NCI-H2107 (cell line): ENCODE measurements at regions not wholly inside any gene's neighbourhood (a gene's known extent, or its start where the extent isn't known, plus 50 kb on each side); places are given as distances from the start of the nearest gene placed in this dataset.

Source experiments
- DNase-seq: peaks from one replicate; lab custom pipeline; 2025; lab: John Stamatoyannopoulos, UW

DNA sequence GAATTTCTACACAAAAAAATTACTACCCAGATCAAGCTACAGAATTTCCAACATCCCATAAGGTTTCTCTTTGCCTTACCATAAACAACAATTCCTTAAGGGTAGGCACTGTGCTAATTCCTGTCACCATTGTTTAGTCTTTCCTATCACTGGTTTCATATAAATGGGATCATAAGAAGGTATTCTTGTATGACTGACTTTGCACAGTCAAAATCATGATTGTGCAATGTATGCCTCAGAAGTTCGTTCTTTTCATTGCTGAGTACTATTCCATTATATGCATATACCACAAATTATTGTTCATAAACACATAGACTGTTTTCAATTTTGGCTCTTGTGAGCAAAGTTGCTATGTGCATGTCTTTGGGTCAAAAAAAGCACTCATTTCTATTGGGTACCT lies 611.6 kb upstream of the CADM1 start:
- DNase-seq = no peak

DNA sequence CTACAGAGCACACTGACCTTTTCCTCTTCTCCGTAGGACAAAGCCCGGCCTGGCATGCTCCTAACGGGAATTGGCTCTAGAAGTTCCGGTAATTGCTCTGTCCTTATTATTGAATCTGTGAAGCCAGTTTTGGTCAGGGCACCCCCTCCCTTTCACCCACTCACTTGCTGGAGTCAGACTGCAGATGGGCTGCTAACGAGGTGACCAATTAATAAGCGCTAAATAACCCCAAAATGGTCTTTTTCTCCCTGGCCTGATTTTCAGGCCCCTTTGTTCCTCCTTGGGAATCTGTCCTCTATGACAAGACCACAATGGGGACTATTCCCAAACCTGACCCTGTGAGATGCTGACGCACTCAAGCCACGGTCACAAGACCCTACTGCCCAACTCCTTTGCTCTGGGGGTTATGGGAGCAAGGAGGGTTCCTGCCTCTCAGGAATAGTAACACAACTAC lies 610.0 kb upstream of the CADM1 start:
- DNase-seq = no peak

DNA sequence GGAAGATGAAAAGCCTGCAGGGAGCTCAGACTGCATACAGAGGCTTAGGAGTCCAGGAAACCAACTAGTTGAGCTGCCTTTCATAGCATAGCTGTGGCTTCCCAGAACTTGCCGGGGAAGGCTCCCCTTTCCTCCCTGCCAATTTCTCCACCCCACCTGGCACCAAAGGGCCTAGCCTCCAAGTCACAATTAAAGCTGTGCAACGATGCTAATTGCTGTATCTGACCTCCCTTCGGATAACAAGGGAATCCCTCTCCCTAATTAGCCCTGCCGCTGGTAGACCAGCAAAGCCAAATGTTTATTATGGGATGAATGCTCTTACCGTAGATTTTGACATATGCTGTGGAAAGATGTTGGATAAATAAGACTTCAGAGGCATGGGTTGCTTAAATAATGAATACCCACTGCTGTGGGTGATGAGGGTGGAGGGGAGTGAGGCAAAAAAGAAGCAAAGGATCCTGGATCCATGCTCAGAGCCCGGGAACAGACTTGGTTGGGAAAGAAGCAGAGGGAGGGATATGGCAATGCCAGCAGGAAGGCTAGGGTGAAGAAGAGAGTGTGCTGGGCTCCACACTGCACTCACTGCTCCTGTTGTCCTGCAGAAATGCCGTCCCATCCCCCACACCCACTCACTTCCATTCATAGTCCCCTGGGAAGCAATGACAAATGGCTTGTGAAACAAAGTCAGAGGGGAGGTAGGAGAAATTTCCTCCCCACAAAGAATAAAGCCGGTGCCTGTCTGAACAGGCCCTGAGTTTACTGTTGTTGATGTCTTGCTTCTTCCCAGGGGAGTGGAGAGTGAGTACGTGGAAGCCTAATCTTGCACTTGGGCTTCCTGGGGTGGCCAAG lies 608.1 kb upstream of the CADM1 start:
- no peak for DNase-seq

DNA sequence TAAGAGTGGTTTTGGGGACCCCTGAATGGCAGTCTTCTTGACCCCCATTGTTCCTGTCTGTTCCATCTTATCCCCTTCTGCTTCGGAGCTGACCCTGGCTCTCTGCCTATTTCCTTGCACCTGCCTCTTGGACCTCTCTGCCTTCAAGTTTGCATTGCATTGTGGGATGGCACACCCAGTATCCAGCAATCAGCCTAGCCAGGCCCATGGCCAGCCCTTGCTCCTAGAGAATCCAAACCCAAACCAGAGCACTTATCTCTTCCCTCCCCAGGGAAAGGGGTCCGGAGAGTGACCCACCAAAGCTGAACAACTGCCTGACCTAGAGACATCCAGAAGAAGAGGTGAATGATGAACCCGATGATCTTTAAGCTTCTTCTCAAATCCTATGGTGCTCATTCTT lies 607.3 kb upstream of the CADM1 start:
- no peak for DNase-seq

DNA sequence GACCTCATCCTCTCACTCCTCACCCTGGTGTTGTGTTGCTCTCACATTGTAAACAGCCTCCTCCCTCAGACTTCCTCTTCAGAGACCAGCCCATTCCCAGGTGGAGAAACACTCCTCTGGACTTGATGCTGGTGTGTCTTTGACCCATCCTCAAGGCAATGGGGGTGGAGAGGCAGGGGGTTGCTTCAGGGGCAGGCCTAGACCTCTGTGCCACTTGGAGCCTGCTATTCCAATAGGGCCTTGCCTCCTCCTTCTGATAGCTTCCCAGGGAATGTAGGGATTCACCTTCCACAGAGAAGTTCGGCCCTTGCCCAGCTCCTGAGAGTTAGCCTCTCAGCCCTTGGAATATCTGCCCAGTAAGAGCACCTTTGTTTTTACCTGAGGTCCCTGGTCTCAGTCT lies 606.6 kb upstream of the CADM1 start:
- no peak for DNase-seq

DNA sequence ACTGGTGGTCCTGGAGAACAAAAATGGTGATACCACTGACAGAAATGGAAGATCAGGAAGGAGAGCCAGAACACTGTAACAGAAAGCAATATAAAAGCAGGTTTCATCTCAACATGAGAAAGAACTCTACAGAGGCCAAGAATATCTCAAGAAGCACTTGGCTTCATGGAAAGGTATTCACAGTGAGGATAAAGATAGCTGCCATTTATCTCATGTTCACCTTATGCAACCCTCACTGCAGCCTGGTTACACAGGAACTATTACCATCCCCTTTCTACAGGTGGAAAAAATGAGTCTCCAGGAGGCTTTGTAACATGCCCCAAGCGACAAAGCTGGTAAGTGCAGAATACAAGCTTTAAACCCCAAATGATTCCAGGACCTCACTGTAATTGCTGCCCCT lies 606.1 kb upstream of the CADM1 start:
- DNase-seq = no peak

DNA sequence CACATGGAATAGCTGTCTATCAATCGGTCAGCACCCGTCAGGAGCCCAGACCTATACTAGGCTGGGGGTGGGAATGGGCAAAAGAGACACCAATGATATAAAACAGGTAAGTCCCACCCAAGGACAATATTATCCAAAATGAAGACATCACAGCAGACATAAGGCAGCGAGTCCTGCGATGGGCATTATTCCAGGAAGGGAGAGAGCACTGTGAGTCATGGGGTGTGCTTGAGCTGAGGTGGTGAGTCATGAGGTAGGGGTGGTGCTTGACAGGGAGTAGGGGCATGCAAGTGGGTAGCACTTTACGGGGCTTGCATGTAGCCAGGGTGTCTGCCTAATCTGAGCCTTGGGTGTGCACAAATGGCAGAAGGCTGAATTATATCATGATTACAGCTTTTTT lies 605.0 kb upstream of the CADM1 start:
- DNase-seq = no peak

DNA sequence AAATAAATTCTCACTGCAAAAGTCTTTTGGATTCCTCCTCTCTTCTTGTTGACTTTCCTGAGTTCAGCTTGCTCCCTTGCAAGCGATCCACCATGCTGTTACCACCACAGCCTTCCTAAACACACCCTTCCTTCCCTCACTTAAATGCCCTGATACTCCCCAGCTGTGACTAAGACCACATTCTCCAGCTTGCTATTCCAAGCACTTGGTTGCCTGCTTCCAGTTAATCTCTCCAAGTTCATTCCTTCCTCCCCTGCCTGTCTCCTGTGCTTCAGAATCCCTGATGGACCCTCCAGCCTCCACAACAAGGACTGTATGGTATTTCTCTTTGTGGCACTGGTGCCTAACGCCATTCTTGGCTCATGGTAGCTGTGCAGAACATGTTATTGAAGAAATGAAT lies 603.9 kb upstream of the CADM1 start:
- no peak for DNase-seq

DNA sequence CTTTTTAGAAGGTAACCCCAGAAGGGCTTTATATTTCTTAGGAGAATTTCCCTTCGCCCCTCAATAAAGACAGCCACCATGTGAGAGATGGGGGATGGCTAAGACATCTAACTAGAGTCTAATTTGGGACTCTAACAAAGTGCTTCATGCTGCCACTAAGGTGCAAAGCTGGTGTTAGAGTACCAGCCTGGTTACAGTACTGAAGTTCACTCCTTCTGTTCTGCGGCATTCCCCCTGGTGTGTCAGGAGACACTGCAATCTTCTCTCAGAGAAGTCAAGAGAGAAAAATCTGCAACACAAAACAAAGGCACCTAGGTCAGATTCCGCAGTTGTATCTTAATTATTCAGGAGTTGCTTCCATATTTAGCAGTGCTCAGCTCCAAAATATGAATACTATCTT lies 603.0 kb upstream of the CADM1 start:
- DNase-seq = no peak

DNA sequence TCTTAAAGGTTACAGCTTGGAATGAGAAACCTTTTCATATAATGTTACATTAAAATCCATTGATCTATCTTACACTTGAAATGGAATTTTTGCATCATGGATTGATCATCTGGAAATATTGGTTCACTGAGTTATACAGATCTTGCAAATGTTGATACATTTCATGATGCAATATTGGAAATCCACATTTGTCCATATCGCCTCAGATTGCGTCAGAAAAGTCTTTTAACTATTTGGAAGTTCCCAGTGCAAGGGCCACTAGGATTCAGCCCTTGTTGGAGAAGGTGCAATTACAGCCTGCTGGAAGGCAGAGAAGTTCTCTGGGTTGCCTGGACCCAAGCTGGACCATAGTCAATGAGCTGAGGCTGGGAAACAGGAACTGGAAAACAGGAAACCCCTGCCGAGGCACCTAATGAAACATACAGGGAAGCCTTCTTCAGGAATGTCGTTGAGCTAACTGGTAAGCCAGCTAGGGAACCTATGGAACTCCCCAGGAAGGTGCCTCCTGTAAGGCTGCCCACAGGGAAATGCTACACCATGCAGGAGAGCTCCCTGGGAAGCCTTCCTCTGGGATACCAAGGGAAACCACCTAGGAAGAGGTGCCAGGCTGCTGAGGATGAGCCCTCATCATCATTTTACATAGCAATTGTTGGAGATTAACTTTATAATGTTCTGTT lies 600.4 kb upstream of the CADM1 start:
- no peak for DNase-seq

DNA sequence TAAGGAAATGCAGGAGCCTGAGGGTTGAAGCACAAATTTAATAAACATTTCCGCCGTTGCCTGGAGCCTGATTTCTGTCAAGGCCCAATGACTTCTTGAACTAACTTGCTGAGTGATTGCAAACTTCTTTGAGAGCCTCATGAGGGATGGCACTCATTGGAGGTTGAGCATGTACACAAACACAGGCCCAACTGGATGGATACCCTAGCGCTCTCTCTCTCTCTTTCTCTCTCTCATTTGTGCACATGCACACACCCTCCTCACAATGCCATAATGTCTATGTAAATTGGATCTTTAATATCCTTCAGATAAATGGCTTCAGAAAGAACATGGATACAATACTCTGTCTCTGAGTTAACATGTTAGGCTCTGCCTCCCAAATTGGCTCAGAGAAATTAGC lies 597.7 kb upstream of the CADM1 start:
- DNase-seq = no peak

DNA sequence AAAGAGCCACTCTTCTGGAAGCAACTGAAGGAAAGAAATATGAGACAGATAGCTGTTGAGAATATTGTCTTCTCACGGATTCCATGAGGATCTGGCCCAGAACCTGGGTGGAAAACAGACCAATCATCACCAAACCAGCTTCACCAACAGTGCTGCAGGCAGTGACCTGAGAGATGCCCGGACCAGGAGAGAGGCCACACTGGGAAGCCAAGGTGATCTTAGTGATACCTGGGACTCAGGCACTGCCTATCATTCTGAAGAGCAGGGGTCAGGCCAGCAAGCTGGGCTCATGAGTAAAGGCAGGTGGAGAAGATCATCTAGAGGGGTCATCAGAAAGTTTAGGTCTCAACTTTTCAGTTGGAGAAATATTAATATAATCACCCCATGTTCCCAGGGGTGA lies 595.8 kb upstream of the CADM1 start:
- DNase-seq = no peak

DNA sequence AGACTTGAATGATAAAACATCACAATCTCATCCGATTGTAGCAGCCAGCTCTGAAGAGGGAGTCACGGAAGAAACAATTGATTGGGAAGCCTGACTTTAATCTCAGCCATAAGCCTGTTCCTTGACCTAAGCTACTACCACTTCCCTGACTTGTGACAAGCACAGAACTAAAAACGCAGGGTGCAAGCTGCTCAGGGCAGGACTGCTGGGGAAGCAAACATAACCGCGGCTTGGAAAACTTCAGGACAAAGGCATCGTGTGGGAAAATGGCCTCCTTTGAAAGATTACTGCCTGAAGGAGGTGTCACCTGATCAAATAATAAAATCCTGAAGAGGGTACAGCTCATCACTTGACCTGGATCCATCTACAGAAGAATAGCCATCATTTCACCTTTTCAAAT lies 595.3 kb upstream of the CADM1 start:
- DNase-seq = no peak

DNA sequence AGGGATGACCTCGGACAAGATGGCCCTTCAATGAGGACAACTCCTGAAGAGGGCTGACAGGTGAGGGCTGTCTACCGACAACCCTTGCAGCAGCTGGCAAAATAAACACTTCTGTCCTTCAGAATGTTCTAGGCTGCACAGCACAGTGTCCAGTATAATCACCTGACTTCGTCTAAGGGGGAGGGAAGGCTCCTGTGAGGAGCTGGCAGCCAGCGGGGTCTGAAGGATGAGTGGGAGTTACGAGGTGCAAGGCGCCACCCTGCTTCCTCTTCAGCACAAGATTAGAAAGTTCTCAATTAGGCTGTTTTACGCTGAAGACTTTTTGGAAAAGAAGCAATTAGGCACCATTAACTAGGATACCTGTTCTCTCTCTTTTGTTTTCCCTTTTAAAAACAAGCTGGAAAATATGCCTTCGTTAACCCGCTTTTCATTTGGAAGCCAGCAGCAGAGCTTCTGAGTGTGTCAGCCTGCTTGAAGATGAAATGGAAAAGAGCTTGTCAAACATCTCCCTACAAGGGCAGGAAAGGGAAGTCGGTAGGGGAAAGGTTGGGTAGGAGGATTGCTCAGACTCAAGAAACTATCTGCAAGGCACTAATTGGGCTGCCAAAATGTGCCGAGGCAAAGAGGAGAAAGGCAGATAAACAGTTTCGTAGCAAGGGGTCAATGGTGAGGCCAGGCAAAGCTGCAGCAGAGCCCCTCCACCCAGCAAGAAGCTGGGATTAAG lies 592.2 kb upstream of the CADM1 start:
- no peak for DNase-seq

DNA sequence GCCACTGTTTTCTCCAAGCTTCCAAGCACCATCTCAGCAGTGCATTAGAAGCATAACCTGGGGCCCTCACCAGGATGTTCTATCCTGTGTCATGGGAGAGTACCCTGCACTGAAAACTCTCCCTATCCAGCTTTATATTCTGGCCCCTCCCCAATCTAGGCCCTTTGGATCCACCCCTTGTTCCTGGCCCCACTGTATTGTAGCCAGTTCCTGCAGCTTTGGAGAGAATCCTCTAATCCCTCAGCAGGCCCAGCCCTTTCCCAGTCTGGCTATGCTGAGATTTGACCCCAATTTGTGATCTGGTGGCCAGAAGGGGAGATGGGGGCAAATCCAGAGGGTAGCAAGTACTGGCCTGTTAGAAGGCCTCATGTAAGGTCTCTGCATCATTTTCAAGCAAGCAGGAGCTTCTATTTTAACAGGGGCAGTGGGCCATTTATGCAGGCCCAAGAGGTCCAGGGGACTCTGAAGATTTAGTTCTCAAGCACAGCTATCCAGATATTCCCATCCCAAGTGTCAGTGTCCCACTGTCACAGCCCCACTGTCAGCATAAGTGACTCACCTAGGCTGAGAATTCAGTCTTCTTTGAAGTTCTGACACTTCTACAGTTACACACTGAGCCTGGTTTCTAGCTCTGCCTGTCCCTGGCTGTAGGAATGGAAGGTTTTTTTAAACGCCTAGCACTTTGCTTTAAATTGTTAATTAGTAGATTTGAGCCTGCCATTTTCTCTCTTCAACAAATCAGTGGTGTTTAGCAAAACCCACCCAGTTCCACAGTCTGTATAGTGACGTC lies 589.5 kb upstream of the CADM1 start:
- DNase-seq = no peak

DNA sequence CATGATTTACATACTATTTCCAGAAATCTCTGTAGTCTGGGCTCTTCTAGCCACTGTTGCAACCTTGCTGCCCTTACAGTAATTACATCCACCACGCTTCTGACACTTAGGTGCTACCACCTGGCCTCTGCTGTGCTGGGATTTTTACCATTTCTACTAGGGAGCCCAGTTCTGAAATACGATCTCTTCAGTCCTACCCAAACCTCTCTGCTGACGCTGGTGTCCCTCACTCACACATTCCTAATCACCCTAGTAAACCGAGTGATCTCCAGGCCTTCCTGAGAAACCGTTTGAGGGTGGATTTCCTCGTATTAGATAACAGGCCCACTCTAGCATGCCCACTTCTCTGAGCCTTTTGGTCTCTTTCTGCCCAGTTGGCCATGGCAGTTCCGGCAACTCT lies 588.9 kb upstream of the CADM1 start:
- DNase-seq = no peak

DNA sequence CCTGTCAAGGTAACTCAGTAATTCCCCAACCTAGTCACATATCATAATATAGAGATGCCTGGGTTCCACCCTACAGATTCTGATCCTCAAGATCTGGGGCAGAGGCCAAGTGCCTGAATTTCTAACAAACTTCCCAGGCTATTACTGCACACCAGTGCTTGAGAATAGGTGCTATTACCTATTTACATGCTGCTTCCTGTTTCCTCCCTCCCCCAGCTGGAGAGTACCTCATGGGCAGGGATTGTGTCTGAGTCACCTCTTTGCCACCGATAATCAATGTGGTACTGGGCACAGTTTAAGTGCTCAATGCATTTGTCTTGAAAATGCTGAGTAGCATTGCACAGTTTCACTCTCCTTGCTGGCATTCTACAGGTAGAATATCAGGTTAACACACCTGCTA lies 582.2 kb upstream of the CADM1 start:
- DNase-seq = no peak

DNA sequence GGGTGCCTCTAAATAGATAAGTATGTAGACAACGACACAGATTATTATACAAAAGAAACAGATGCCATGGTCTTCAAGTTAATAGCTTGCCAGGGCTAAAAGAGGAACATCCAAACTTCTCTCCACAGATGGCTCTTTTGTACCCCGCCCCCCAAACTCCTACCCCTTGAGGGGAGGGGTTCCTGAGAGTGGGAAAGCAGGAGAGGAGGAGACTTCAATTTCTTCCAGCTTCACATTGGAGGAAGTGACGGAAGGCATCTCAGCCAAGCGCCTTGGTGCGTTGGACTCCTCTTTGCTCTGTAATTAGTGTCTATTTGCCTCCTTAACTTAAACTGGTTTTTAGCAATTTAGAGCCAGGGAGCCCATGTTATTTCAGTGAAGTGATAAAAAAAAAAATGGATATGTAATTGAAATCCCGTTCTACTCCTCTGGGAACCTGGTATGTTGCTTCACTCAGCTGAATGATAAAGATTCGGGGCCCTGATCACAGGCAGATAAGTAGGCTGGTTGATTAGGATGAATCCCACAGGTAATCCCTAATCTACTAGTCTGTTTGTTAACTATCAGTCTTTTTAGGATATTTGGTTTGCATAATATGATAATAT lies 580.9 kb upstream of the CADM1 start:
- DNase-seq = no peak

DNA sequence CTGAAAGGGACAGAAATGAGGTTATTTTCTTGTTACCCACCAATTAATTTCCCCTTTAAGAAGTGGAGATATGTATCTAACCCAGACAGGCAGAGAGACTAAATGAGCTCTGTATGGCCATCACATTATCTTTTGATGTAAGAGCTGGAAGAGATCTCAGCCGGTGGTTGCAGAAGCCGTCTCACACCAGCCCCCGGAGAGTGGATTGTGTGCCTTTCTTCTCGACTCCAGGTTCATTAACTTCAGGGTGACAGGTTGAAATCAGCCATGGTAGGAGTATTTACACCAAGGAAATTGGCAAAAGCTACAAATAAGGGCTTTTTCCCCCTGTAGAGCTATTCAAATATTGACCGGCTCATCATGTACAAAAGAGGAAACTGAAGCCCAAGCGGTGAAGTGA lies 580.3 kb upstream of the CADM1 start:
- DNase-seq = no peak

DNA sequence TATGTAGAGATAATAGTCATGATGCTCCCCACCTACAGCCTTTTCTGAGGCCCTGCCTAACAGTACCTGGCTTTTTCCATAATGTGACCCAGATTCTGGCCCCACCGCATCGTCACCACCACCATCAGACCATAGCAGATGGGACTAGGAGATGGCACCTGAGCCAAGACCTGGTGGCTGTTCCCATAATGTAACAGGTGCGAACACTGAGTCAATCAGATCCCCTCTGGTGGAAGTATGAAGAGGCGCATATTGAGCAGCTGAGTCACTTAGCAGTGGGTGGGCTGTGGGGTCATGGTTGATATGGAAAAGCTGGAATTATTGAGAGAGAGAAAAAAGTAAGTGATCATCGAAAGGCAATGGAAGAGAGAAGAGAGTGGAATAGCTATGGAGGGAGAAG lies 578.0 kb upstream of the CADM1 start:
- no peak for DNase-seq

DNA sequence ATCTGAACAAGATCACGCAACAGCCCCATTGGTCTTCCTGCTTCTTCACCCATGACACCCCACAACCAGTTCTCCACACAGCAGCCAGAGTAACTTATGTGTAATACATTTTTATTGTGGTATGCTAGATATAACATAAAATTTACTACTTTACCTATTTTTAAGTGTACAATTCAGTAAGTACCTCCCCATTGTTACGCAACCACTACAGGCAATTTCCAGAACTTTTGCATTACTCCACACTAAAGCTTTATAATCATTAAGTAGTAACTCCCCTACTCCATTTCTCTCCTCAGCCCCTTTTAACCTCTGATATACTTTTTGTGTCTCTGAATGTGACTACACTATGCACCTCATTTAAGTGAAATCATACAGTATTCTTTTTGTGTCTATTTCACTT lies 575.4 kb upstream of the CADM1 start:
- no peak for DNase-seq

DNA sequence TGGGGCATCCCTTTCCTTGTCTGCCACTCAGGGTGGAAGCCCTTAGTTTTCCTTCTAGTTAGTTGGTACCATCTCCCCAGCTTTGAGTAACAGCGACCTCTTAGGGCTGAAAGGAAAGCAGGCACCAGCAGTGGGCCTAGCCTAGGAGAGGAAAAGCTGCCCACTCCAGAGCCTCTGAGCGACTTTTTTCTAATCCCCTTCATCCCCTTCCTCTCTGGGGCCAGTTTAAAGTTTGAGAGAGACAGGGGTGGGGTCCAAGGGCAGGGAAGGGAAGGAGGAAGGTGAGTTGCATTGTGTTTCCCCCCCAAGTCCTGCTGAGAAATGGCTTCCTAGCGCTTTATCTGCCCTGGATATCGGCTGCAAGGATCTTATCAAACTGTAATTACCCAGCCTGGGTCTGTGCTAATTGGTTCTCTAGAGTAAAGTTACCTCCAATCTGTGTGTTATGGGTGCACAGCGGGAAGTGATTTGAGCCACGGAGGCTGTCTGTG lies 573.9 kb upstream of the CADM1 start:
- DNase-seq = no peak
